Epithelial cell of proximal tubule (primary cell): ENCODE measurements at regions not wholly inside any gene's neighbourhood (a gene's known extent, or its start where the extent isn't known, plus 50 kb on each side); places are given as distances from the start of the nearest gene placed in this dataset.

Source experiments
- DNase-seq: peaks from one replicate; pipeline ENCODE4 v3.0.0-alpha.2; 2011; ENCODE audit warnings: low read depth
- H3K4me3 ChIP-seq: 2 replicates; pipeline ENCODE4 v1.5.1; 2011; ENCODE audit warnings: low read depth, mild to moderate bottlenecking, low read length
- CTCF ChIP-seq: conservative IDR thresholded peaks from 2 replicates; pipeline ENCODE4 v1.5.1; 2012; ENCODE audit warnings: low read depth, mild to moderate bottlenecking, low read length

GRCh38 chr13:67554746-67555452 lies 324.8 kb upstream of the PCDH9 start:
- no peak overlapping the region for H3K4me3 ChIP-seq
- no peak for TF ChIP-seq CTCF
- DNase-seq = no peak

GRCh38 chr13:67554286-67554685 lies 324.1 kb upstream of the PCDH9 start:
- no peak overlapping the region for H3K4me3 ChIP-seq
- TF ChIP-seq CTCF = no peak
- no peak for DNase-seq

DNA sequence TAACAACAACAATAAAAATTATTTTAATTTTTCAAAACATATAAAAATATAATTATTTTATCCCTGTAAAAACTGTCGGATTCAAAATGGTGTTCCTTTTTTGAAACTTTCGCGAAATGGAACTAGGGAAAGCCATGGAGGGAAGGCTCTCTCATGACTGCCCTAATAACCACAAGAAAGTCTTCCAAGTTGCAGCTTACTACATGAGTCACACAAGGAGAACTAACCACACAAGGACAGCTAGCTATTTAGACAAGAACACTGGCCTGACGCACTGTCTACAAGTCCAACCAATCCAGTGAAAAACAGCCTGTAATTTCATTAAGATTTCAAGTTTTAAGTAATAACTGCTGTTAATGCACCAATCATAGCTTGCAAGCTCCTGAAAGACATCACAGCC lies 319.2 kb upstream of the PCDH9 start:
- no peak for DNase-seq
- H3K4me3 ChIP-seq = no peak overlapping the region
- no peak for TF ChIP-seq CTCF

DNA sequence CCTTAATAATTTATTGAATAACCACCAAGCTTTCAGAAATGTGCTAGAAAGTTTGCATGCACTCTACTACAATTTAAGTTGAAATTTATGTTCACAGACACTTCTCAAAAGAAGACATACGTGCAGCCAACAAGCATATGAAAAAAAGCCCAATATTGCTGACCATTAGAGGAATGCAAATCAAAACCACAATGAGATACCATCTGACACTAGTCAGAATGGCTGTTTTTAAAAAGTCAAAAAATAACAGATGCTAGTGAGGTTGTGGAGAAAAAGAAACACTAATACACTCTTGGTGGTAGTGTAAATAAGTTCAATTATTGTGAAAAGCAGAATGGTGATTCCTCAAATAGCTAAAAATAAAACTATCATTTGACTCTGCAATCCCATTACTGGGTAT lies 308.8 kb upstream of the PCDH9 start:
- no peak overlapping the region for H3K4me3 ChIP-seq
- no peak for DNase-seq

DNA sequence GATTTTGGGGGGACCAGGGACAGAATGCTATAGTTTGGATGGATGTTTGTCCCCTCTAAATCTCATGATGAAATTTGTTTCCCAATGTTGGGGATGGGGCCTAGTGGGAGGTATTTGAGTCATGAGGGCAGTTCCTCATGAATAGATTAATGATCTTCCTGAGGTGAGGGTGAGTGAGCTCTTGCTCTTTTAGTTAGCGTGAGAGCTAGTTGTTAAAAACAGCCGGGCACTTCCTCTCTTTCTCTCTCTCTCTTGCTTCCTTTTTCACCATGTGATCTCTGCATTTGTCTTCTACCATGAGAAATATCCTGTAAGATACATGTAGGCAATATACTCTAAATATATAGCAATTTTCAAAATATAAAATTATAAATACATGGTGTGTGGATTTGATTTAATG lies 290.8 kb upstream of the PCDH9 start:
- DNase-seq = no peak
- TF ChIP-seq CTCF = no peak
- H3K4me3 ChIP-seq = no peak overlapping the region

More for the DNA sequence above, 308.8 kb upstream of the PCDH9 start:
- no peak for TF ChIP-seq CTCF

- no peak for DNase-seq
- no peak overlapping the region for H3K4me3 ChIP-seq
- TF ChIP-seq CTCF = no peak
These were observed 289.2 kb upstream of the PCDH9 start for GRCh38 chr13:67519356-67519755.

GRCh38 chr13:67518785-67519184 lies 288.6 kb upstream of the PCDH9 start:
- DNase-seq = no peak
- no peak for TF ChIP-seq CTCF
- no peak overlapping the region for H3K4me3 ChIP-seq
